AG10803 (cell line): ENCODE measurements at regions not wholly inside any gene's neighbourhood (a gene's known extent, or its start where the extent isn't known, plus 50 kb on each side); places are given as distances from the start of the nearest gene placed in this dataset.

Experiments used
- DNase-seq: peaks from one replicate; pipeline ENCODE4 v3.0.0; 2010; ENCODE audit warnings: low read depth
- H3K4me3 ChIP-seq: 2 replicates; pipeline ENCODE4 v1.5.1; 2011; ENCODE audit warnings: mild to moderate bottlenecking, low read length, control low read depth
- CTCF ChIP-seq: conservative IDR thresholded peaks from 2 replicates; pipeline ENCODE4 v1.5.1; 2011; ENCODE audit warnings: mild to moderate bottlenecking, low read length, control low read depth, inconsistent platforms

- no peak for DNase-seq
- H3K4me3 ChIP-seq, result no peak overlapping the region
- TF ChIP-seq CTCF, result no peak
Observed at GRCh38 chr7:51472873-51473272, 156.3 kb upstream of the COBL start.

GRCh38 chr7:51471981-51472296 is 155.3 kb upstream of the COBL start:
- TF ChIP-seq CTCF, result no peak
- no peak overlapping the region for H3K4me3 ChIP-seq
- no peak for DNase-seq

GRCh38 chr7:51471210-51471980 is 154.8 kb upstream of the COBL start:
- no peak for TF ChIP-seq CTCF
- H3K4me3 ChIP-seq, result no peak overlapping the region
- no peak for DNase-seq

- DNase-seq, result no peak
- no peak for TF ChIP-seq CTCF
- H3K4me3 ChIP-seq, result no peak overlapping the region
Observed at GRCh38 chr7:51467384-51468017, 150.9 kb upstream of the COBL start.

GRCh38 chr7:51459809-51460208 is 143.2 kb upstream of the COBL start:
- no peak for TF ChIP-seq CTCF
- H3K4me3 ChIP-seq, result no peak overlapping the region
- DNase-seq, result no peak

GRCh38 chr7:51458693-51459092 is 142.1 kb upstream of the COBL start:
- no peak for TF ChIP-seq CTCF
- no peak overlapping the region for H3K4me3 ChIP-seq
- DNase-seq, result no peak

- H3K4me3 ChIP-seq, result no peak overlapping the region
- TF ChIP-seq CTCF, result no peak
- no peak for DNase-seq
Observed at GRCh38 chr7:51457079-51457478, 140.5 kb upstream of the COBL start.
